Adrenal gland (tissue), 5 donors: ENCODE measurements at regions not wholly inside any gene's neighbourhood (a gene's known extent, or its start where the extent isn't known, plus 50 kb on each side); places are given as distances from the start of the nearest gene placed in this dataset.

Experiments
- POLR2A ChIP-seq, 2 donors: fragments of 450-650 bp; IDR thresholded peaks; one replicate each; pipeline ENCODE4 v1.6.1; 2017; ENCODE audit warnings: antibody characterized with exemption in 2 of 2, mild to moderate bottlenecking in 2 of 2, moderate library complexity in 1 of 2
- TF ChIP-seq, protein P1 (sequence below), 6 experiments: fragments of 450-650 bp in 4 of 6; fragments of 200-600 bp in 2 of 6; sonication (generic) in 1 of 6; IDR thresholded peaks; 1 replicate in 5 of 6; 2 replicates in 1 of 6; pipeline versions ENCODE4 v1.5.1 to v1.8.0; 2016 to 2021; ENCODE audit warnings: antibody characterized with exemption in 6 of 6, mild to moderate bottlenecking in 2 of 6, moderate library complexity in 1 of 6
- donor health status: DM: no; HTN: no; CAD: no.

DNA sequence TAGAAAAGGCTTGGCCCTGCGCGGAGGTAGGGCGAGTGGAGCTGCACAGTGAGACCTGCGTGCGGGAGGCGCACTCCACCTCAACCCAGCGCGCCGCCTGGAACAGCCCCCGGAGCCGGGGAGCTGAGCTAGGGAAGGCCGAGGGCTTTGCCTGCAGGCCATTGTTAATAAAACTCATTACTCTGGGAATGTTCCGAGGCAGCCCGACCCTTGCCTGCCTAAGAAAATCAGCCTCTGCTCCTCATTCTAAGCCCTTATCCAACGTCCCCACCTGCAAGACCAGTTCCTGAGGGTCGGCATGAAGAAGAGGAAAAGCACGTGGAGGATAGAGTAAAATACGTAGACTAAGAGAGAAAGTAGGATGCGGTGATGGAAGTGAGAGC is 55.3 kb downstream of the C7orf25 start:
- no peak for TF ChIP-seq POLR2A (IDR thresholded peaks at IDR 0.05)
- TF ChIP-seq, protein P1, sequence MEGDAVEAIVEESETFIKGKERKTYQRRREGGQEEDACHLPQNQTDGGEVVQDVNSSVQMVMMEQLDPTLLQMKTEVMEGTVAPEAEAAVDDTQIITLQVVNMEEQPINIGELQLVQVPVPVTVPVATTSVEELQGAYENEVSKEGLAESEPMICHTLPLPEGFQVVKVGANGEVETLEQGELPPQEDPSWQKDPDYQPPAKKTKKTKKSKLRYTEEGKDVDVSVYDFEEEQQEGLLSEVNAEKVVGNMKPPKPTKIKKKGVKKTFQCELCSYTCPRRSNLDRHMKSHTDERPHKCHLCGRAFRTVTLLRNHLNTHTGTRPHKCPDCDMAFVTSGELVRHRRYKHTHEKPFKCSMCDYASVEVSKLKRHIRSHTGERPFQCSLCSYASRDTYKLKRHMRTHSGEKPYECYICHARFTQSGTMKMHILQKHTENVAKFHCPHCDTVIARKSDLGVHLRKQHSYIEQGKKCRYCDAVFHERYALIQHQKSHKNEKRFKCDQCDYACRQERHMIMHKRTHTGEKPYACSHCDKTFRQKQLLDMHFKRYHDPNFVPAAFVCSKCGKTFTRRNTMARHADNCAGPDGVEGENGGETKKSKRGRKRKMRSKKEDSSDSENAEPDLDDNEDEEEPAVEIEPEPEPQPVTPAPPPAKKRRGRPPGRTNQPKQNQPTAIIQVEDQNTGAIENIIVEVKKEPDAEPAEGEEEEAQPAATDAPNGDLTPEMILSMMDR (IDR thresholded peaks at IDR 0.05) = no peak
